MG63 (cell line): ENCODE measurements at regions not wholly inside any gene's neighbourhood (a gene's known extent, or its start where the extent isn't known, plus 50 kb on each side); places are given as distances from the start of the nearest gene placed in this dataset.
A peak's percentile ranks its signal among the peaks of the same experiment; 100 is the strongest.

Experiments
- DNase-seq: peaks from one replicate; pipeline ENCODE4 v3.0.0-alpha.2; 2020
- H3K27me3 ChIP-seq: fragments of 250-450 bp; sonication (Bioruptor Pico); 2 replicates; pipeline ENCODE4 v1.5.1; 2020; ENCODE audit warnings: mild to moderate bottlenecking, moderate library complexity
- H3K36me3 ChIP-seq: fragments of 250-450 bp; sonication (Bioruptor Pico); 2 replicates; pipeline ENCODE4 v1.5.1; 2020; ENCODE audit warnings: mild to moderate bottlenecking, moderate library complexity
- H3K4me3 ChIP-seq: fragments of 250-450 bp; sonication (Bioruptor Pico); 2 replicates; pipeline ENCODE4 v1.5.1; 2020; ENCODE audit warnings: mild to moderate bottlenecking, moderate library complexity
- H3K9me3 ChIP-seq: fragments of 250-450 bp; sonication (Bioruptor Pico); 2 replicates; pipeline ENCODE4 v1.5.1; 2020; ENCODE audit warnings: mild to moderate bottlenecking, moderate library complexity

GRCh38 chr2:53475321-53475720 lies 292.3 kb upstream of the CHAC2 start:
- Histone ChIP-seq H3K36me3 (no peaks in the 10 kb centered on the region), H3K9me3 (no peaks in the 10 kb centered on the region), H3K27me3 (no peaks in the 10 kb centered on the region), H3K4me3 (no peak overlapping the region)
- DNase-seq, result peak; percentile 55

GRCh38 chr2:53474914-53475313 lies 292.7 kb upstream of the CHAC2 start:
- no peaks in the 10 kb centered on the region for H3K36me3 ChIP-seq
- H3K4me3 ChIP-seq, result no peak overlapping the region
- H3K9me3 ChIP-seq, result no peaks in the 10 kb centered on the region
- DNase-seq, result no peak
- no peaks in the 10 kb centered on the region for H3K27me3 ChIP-seq

- H3K9me3 ChIP-seq, result no peaks in the 10 kb centered on the region
- no peak overlapping the region for H3K4me3 ChIP-seq
- no peak for DNase-seq
- no peaks in the 10 kb centered on the region for H3K27me3 ChIP-seq
- no peaks in the 10 kb centered on the region for H3K36me3 ChIP-seq
Observed at GRCh38 chr2:53473775-53474311, 293.8 kb upstream of the CHAC2 start.

- Histone ChIP-seq H3K4me3 (no peak overlapping the region), H3K9me3 (no peaks in the 10 kb centered on the region), H3K36me3 (no peaks in the 10 kb centered on the region), H3K27me3 (no peaks in the 10 kb centered on the region)
- no peak for DNase-seq
Observed at GRCh38 chr2:53473236-53473635, 294.4 kb upstream of the CHAC2 start.

GRCh38 chr2:53467467-53468180 lies 300.0 kb upstream of the CHAC2 start:
- H3K27me3 ChIP-seq, result no peaks in the 10 kb centered on the region

GRCh38 chr2:53463806-53464726 lies 303.5 kb upstream of the CHAC2 start:
- H3K9me3 ChIP-seq, result no peaks in the 10 kb centered on the region
- DNase-seq, result no peak
- H3K36me3 ChIP-seq, result no peaks in the 10 kb centered on the region
- no peak overlapping the region for H3K4me3 ChIP-seq
- no peaks in the 10 kb centered on the region for H3K27me3 ChIP-seq

More at GRCh38 chr2:53467467-53468180, 300.0 kb upstream of the CHAC2 start:
- no peaks in the 10 kb centered on the region for H3K36me3 ChIP-seq
- no peak for DNase-seq
- no peak overlapping the region for H3K4me3 ChIP-seq
- H3K9me3 ChIP-seq, result no peaks in the 10 kb centered on the region

- Histone ChIP-seq H3K4me3 (no peak overlapping the region), H3K27me3 (no peaks in the 10 kb centered on the region), H3K9me3 (no peaks in the 10 kb centered on the region), H3K36me3 (no peaks in the 10 kb centered on the region)
- DNase-seq, result no peak
Observed at GRCh38 chr2:53460937-53461336, 306.7 kb upstream of the CHAC2 start.

- DNase-seq, result peak; percentile 47
- Histone ChIP-seq H3K4me3 (no peak overlapping the region), H3K36me3 (no peaks in the 10 kb centered on the region), H3K9me3 (no peaks in the 10 kb centered on the region), H3K27me3 (no peaks in the 10 kb centered on the region)
Observed at GRCh38 chr2:53460347-53460746, 307.3 kb upstream of the CHAC2 start.

- DNase-seq, result no peak
- Histone ChIP-seq H3K4me3 (no peak overlapping the region), H3K36me3 (no peaks in the 10 kb centered on the region), H3K9me3 (no peaks in the 10 kb centered on the region), H3K27me3 (no peaks in the 10 kb centered on the region)
Observed at GRCh38 chr2:53455094-53455493, 312.5 kb upstream of the CHAC2 start.

- Histone ChIP-seq H3K27me3 (no peaks in the 10 kb centered on the region), H3K9me3 (no peaks in the 10 kb centered on the region), H3K36me3 (no peaks in the 10 kb centered on the region), H3K4me3 (no peak overlapping the region)
- no peak for DNase-seq
Observed at GRCh38 chr2:53452957-53453748, 314.5 kb upstream of the CHAC2 start.

- no peak for DNase-seq
- Histone ChIP-seq H3K9me3 (no peaks in the 10 kb centered on the region), H3K4me3 (no peak overlapping the region), H3K36me3 (no peaks in the 10 kb centered on the region), H3K27me3 (no peaks in the 10 kb centered on the region)
Observed at GRCh38 chr2:53452400-53452799, 315.2 kb upstream of the CHAC2 start.

- no peaks in the 10 kb centered on the region for H3K9me3 ChIP-seq
- no peaks in the 10 kb centered on the region for H3K36me3 ChIP-seq
- H3K27me3 ChIP-seq, result no peaks in the 10 kb centered on the region
- DNase-seq, result no peak
- H3K4me3 ChIP-seq, result no peak overlapping the region
Observed at GRCh38 chr2:53450923-53451322, 316.7 kb upstream of the CHAC2 start.

- H3K4me3 ChIP-seq, result no peak overlapping the region
- no peak for DNase-seq
Observed at GRCh38 chr2:53448591-53448990, 319.0 kb upstream of the CHAC2 start.

GRCh38 chr2:53448086-53448485 lies 319.5 kb upstream of the CHAC2 start:
- Histone ChIP-seq H3K9me3 (no peaks in the 10 kb centered on the region), H3K36me3 (no peaks in the 10 kb centered on the region), H3K4me3 (no peak overlapping the region), H3K27me3 (no peaks in the 10 kb centered on the region)
- no peak for DNase-seq

More at GRCh38 chr2:53448591-53448990, 319.0 kb upstream of the CHAC2 start:
- Histone ChIP-seq H3K9me3 (no peaks in the 10 kb centered on the region), H3K27me3 (no peaks in the 10 kb centered on the region), H3K36me3 (no peaks in the 10 kb centered on the region)

GRCh38 chr2:53445383-53446070 lies 322.1 kb upstream of the CHAC2 start:
- DNase-seq, result peak; percentile 13
- H3K36me3 ChIP-seq, result no peaks in the 10 kb centered on the region
- no peak overlapping the region for H3K4me3 ChIP-seq

GRCh38 chr2:53442783-53443182 lies 324.8 kb upstream of the CHAC2 start:
- H3K36me3 ChIP-seq, result no peaks in the 10 kb centered on the region
- no peak for DNase-seq

More at GRCh38 chr2:53445383-53446070, 322.1 kb upstream of the CHAC2 start:
- Histone ChIP-seq H3K9me3 (no peaks in the 10 kb centered on the region), H3K27me3 (no peaks in the 10 kb centered on the region)

More at GRCh38 chr2:53442783-53443182, 324.8 kb upstream of the CHAC2 start:
- no peak overlapping the region for H3K4me3 ChIP-seq
- no peaks in the 10 kb centered on the region for H3K9me3 ChIP-seq
- no peaks in the 10 kb centered on the region for H3K27me3 ChIP-seq
